Esophagus muscularis mucosa (tissue), 4 donors: ENCODE measurements at regions not wholly inside any gene's neighbourhood (a gene's known extent, or its start where the extent isn't known, plus 50 kb on each side); places are given as distances from the start of the nearest gene placed in this dataset.

Source experiments
- DNase-seq: peaks from one replicate; pipeline ENCODE4 v3.0.0-alpha.2; 2017; ENCODE audit errors: extremely low spot score
- H3K27ac ChIP-seq, 4 donors: fragments of 200-600 bp; sonication (generic); replicated peaks in 1 of 4; 1 replicate in 3 of 4; 2 replicates in 1 of 4; pipeline ENCODE4 v1.5.1; 2016 to 2019; ENCODE audit warnings: mild to moderate bottlenecking in 1 of 4
- H3K27me3 ChIP-seq, 4 donors: fragments of 200-600 bp; sonication (generic); one replicate each; pipeline versions ENCODE4 v1.5.1 to v1.6.0; 2016 to 2019
- H3K36me3 ChIP-seq, 4 donors: fragments of 200-600 bp; sonication (generic); one replicate each; pipeline ENCODE4 v1.5.1; 2016 to 2019
- H3K4me1 ChIP-seq, 4 donors: fragments of 200-600 bp; sonication (generic); one replicate each; pipeline ENCODE4 v1.5.1; 2016 to 2019
- H3K4me3 ChIP-seq, 4 donors: fragments of 200-600 bp; sonication (generic); 1 replicate in 2 of 4; 2 replicates in 2 of 4; pipeline ENCODE4 v1.5.1; 2016 to 2019; ENCODE audit warnings: mild to moderate bottlenecking in 4 of 4, moderate library complexity in 1 of 4
- H3K9me3 ChIP-seq, 4 donors: fragments of 200-600 bp; sonication (generic); 1 replicate in 3 of 4; 2 replicates in 1 of 4; pipeline ENCODE4 v1.5.1; 2016 to 2019
- EP300 ChIP-seq: sonication (generic); formaldehyde crosslinking; IDR thresholded peaks from one replicate; pipeline ENCODE4 v1.6.1; 2017; ENCODE audit warnings: antibody characterized with exemption
- POLR2A ChIP-seq: fragments of 450-650 bp; IDR thresholded peaks from one replicate; pipeline ENCODE4 v1.6.1; 2017; ENCODE audit warnings: antibody characterized with exemption, moderate library complexity, mild to moderate bottlenecking, low read depth
- POLR2AphosphoS5 ChIP-seq, 2 donors: sonication (generic); formaldehyde crosslinking; IDR thresholded peaks; one replicate each; pipeline ENCODE4 v1.6.1; 2017; ENCODE audit warnings: antibody characterized with exemption in 2 of 2
- WGBS: methylation state at CpG from one replicate; pipeline ENCODE4 v1.1.5; 2018; 5-methylcytosine and 5-hydroxymethylcytosine counted together
- intact Hi-C: fragments of 100-400 bp; cut with DNase I; formaldehyde crosslinking; loops from one replicate; pipeline ENCODE4 v1.15.1; 2023
- TF ChIP-seq, protein P1 (sequence below), 3 experiments: fragments of 200-600 bp in 2 of 3; fragments of 450-650 bp in 1 of 3; sonication (generic) in 2 of 3; IDR thresholded peaks; one replicate each; pipeline ENCODE4 v1.5.1; 2017 to 2019; ENCODE audit warnings: antibody characterized with exemption in 3 of 3, mild to moderate bottlenecking in 2 of 3, moderate library complexity in 1 of 3

DNA sequence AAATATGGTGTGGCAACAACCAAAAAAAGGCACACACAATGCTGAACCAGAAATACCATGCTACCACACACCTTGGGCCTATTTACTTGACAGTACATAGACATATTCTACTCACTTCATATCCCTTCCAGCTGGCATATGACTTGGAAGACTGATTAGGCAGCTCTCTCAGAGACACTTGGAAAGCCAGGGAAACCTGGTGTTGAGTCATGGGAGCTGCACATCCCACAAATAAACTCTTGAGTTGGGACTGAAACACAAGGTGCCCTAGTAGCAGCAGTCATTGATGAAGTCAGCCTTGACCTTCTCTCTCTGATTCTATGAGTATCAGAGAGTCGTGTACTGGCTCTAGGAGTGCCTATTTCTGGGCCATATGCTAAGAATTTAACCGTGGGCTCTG lies 776.6 kb upstream of the LCORL start:
- Histone ChIP-seq H3K4me1 (no peaks in the 10 kb centered on the region), H3K9me3 (no peaks in the 10 kb centered on the region), H3K36me3 (no peaks in the 10 kb centered on the region), H3K4me3 (no peak overlapping the region), H3K27ac (no peak overlapping the region), H3K27me3 (no peaks in the 10 kb centered on the region)
- no peak for TF ChIP-seq POLR2A
- TF ChIP-seq, protein P1, sequence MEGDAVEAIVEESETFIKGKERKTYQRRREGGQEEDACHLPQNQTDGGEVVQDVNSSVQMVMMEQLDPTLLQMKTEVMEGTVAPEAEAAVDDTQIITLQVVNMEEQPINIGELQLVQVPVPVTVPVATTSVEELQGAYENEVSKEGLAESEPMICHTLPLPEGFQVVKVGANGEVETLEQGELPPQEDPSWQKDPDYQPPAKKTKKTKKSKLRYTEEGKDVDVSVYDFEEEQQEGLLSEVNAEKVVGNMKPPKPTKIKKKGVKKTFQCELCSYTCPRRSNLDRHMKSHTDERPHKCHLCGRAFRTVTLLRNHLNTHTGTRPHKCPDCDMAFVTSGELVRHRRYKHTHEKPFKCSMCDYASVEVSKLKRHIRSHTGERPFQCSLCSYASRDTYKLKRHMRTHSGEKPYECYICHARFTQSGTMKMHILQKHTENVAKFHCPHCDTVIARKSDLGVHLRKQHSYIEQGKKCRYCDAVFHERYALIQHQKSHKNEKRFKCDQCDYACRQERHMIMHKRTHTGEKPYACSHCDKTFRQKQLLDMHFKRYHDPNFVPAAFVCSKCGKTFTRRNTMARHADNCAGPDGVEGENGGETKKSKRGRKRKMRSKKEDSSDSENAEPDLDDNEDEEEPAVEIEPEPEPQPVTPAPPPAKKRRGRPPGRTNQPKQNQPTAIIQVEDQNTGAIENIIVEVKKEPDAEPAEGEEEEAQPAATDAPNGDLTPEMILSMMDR (IDR thresholded peaks at IDR 0.05): no peak
- TF ChIP-seq POLR2AphosphoS5 (IDR thresholded peaks at IDR 0.05): no peak
- no peak for TF ChIP-seq EP300
- no peak for DNase-seq
- intact Hi-C loops: no loop called here
- WGBS: 65% methylated on average over 2 of the region's 2 CpGs

DNA sequence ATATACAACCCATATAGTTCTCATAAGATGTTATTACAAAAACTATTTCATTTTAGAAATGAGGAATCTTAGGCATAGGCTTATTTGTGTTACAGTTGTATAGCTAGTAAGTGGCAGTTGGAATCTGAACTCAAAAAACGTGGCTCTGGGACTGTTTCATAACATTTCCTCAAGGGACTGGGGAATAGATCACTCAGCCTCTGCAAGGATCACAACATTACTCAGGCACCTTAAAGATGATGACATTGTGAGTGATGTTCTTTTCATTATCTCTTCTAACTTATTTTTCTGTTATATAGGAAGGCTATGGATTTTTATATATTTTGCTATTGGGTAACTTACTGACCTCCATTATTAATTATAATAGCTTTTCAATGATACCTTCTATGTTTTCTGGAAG lies 774.2 kb upstream of the LCORL start:
- no peak for DNase-seq
- H3K27ac ChIP-seq: no peak overlapping the region
- no peaks in the 10 kb centered on the region for H3K27me3 ChIP-seq
- intact Hi-C loops: no loop called here
- H3K4me3 ChIP-seq: no peak overlapping the region
- no peaks in the 10 kb centered on the region for H3K4me1 ChIP-seq
- no peaks in the 10 kb centered on the region for H3K9me3 ChIP-seq
- H3K36me3 ChIP-seq: no peaks in the 10 kb centered on the region
- WGBS: 46% methylated on average over 1 of the region's 1 CpG
- TF ChIP-seq EP300 (no peak), POLR2A (no peak), POLR2AphosphoS5 (IDR thresholded peaks at IDR 0.05) (no peak)
- TF ChIP-seq, protein P1 (IDR thresholded peaks at IDR 0.05): no peak

DNA sequence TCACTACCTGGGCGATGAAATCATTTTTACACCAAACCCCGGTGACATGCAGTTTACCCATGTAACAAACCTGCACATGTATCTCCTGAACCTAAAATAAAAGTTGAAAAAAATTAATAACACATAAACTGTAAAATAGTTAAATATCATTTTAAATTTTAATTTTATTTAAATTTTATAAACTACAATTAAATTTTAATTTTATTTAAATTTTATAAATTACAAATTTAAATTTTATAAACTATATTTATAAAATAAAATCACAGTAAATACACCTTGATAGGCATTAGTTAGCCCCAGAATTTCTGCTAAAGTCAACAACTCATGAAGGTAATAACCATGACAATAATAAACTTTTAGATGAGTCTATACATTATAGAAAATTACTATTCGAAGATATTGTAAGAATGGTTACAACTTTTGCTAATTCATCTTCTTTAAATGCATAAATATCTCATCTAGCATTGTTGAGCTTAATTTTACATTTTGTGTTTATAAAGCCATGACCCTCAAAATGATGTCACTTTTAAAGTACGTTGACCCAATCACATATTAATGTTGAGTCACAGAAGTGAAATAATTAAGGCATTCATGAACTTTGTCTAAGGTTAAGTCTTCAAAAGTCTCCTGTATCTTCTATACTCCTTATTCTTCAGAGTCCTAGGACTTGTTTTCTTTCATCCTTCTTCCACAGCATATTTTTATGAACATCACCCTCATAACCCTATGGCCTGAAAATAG lies 755.8 kb upstream of the LCORL start:
- TF ChIP-seq EP300 (no peak), POLR2AphosphoS5 (IDR thresholded peaks at IDR 0.05) (no peak), POLR2A (no peak)
- TF ChIP-seq, protein P1 (IDR thresholded peaks at IDR 0.05): no peak
- Histone ChIP-seq H3K9me3 (peaks cover 0 to 4% (median 0%) of the 10 kb centered on the region in 4 donors), H3K27me3 (no peaks in the 10 kb centered on the region), H3K27ac (no peak overlapping the region), H3K36me3 (no peaks in the 10 kb centered on the region), H3K4me3 (no peak overlapping the region), H3K4me1 (no peaks in the 10 kb centered on the region)
- WGBS: 65% methylated on average over 4 of the region's 4 CpGs
- intact Hi-C loops: no loop called here
- no peak for DNase-seq

DNA sequence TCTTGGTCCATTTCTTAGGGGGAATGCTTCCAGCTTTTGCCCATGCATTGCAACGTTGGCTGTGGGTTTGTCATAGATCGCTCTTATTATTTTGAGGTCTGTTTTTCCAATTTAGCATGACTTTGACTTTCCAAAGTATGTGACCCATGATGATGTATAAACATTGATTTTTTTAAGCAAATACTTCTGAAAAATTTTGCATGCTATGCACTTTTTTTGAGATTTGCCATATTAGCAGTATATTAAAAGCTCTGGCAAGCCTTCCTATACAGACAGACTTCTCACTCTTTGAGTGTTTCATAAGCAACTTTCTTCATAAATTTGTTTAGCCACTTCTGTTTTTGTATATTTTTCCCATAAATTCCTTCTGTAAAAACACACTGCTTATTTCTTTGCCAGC lies 746.4 kb upstream of the LCORL start:
- DNase-seq: no peak
- Histone ChIP-seq H3K4me3 (no peak overlapping the region), H3K36me3 (no peaks in the 10 kb centered on the region), H3K27me3 (no peaks in the 10 kb centered on the region), H3K27ac (no peak overlapping the region), H3K4me1 (no peaks in the 10 kb centered on the region), H3K9me3 (no peaks in the 10 kb centered on the region)
- TF ChIP-seq, protein P1 (IDR thresholded peaks at IDR 0.05): no peak
- TF ChIP-seq POLR2A (no peak), POLR2AphosphoS5 (IDR thresholded peaks at IDR 0.05) (no peak), EP300 (no peak)
- intact Hi-C loops: no loop called here
- 80% methylated on average over 2 of the region's 2 CpGs for WGBS

DNA sequence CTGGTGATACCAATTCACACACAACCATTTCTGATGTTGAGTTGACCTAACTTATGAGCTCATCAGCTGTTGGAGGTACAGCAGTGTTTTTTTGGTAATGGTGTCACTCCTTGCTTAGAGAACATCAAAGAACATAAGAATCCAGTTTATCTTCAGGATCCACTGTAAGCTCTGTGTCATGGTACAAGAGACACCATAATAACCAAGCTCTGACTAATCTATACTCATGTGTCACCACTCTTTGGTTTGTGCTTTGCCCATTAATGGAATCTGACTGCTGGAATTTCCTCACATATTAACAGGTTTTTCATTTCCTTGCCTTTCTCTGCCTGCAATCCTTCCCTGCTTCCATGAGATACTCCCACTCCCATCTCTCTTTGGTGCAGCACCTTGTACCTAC lies 735.1 kb upstream of the LCORL start:
- Histone ChIP-seq H3K4me3 (no peak overlapping the region), H3K36me3 (no peaks in the 10 kb centered on the region), H3K4me1 (no peaks in the 10 kb centered on the region), H3K9me3 (peaks cover 0 to 4% (median 0%) of the 10 kb centered on the region in 4 donors), H3K27me3 (no peaks in the 10 kb centered on the region), H3K27ac (no peak overlapping the region)
- intact Hi-C loops: no loop called here
- DNase-seq: no peak
- TF ChIP-seq POLR2A: no peak
- TF ChIP-seq EP300: no peak
- TF ChIP-seq POLR2AphosphoS5 (IDR thresholded peaks at IDR 0.05): no peak
- TF ChIP-seq, protein P1 (IDR thresholded peaks at IDR 0.05): no peak
